ENCODE measurements at regions not wholly inside any gene's neighbourhood (a gene's known extent, or its start where the extent isn't known, plus 50 kb on each side); places are given as distances from the start of the nearest gene placed in this dataset.

DNA sequence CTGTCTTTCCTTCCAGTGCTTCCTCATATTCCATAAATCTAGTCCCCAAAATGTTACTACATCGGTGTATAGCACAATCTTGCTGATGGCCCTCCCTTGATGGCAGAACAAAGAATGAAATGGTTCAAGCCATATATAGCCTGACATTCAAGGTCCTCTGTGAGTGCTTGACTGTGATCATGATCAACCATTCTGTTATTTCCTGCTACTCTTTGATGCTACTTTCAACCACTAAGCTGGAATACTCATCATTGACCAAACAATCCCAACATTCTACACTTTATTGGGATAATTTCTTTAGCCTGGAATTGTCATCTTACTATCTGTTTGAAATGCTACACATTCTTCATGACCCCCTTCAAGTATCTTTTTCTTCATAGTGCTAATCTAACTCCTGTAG lies 633.9 kb downstream of the PLCL1 start:
- Histone ChIP-seq H3K27me3 (ENCODE audit: insufficient read depth, low read depth, severe bottlenecking) (no peaks in the 10 kb centered on the region), H3K36me3 (no peaks in the 10 kb centered on the region), H3K9me3 (ENCODE audit: severe bottlenecking) (no peaks in the 10 kb centered on the region), H3K27ac (no peak overlapping the region), H3K4me3 (ENCODE audit: low read depth, low read length) (no peak overlapping the region)
- TF ChIP-seq, protein P1, sequence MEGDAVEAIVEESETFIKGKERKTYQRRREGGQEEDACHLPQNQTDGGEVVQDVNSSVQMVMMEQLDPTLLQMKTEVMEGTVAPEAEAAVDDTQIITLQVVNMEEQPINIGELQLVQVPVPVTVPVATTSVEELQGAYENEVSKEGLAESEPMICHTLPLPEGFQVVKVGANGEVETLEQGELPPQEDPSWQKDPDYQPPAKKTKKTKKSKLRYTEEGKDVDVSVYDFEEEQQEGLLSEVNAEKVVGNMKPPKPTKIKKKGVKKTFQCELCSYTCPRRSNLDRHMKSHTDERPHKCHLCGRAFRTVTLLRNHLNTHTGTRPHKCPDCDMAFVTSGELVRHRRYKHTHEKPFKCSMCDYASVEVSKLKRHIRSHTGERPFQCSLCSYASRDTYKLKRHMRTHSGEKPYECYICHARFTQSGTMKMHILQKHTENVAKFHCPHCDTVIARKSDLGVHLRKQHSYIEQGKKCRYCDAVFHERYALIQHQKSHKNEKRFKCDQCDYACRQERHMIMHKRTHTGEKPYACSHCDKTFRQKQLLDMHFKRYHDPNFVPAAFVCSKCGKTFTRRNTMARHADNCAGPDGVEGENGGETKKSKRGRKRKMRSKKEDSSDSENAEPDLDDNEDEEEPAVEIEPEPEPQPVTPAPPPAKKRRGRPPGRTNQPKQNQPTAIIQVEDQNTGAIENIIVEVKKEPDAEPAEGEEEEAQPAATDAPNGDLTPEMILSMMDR (IDR thresholded peaks at IDR 0.05; ENCODE audit: low read depth, low read length), result no peak
- no peak for DNase-seq

DNA sequence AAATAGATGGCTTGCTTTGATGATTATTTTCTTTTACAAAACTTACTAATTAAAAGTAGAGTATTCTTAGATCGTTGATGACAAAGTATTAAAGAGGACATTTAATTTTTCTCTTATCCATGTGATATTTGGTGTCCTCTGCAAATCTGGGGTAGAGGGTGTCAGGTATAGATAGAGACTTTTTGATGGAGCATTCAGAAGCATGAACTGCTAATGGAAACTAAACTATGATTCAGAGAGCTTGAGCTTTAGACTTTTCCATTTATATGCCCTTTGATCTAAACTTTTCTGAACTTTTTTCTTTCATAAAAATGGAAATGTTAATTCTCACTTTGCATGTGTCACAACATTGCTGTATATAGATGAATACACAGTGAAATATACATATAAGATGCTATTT lies 619.7 kb downstream of the PLCL1 start:
- no peak overlapping the region for H3K27ac ChIP-seq
- no peak overlapping the region for H3K4me3 ChIP-seq (ENCODE audit: low read depth, low read length)
- H3K9me3 ChIP-seq (ENCODE audit: severe bottlenecking), result no peaks in the 10 kb centered on the region
- H3K27me3 ChIP-seq (ENCODE audit: insufficient read depth, low read depth, severe bottlenecking), result no peaks in the 10 kb centered on the region
- no peaks in the 10 kb centered on the region for H3K36me3 ChIP-seq
- no peak for DNase-seq
- TF ChIP-seq, protein P1 (IDR thresholded peaks at IDR 0.05; ENCODE audit: low read depth, low read length), result no peak

DNA sequence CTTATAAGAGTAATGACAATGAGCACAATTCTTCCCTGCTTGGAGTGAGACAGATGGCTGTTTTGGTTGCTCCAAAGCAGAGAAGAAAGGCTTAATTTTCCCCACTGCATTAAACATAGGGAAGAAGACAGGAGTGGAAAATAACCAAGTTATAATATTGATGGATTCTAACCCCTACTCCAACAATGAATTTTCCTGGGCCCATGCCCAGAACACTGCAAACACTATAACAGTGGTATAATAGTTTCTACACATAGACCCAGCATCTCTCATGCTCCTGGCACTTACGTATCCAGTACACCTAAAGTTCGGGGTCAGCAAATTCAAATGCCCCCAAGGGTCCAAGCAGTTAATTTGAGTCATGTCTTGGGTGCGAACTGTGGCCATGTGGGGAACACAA lies 613.4 kb downstream of the PLCL1 start:
- DNase-seq, result no peak
- Histone ChIP-seq H3K4me3 (ENCODE audit: low read depth, low read length) (no peak overlapping the region), H3K27me3 (ENCODE audit: insufficient read depth, low read depth, severe bottlenecking) (no peaks in the 10 kb centered on the region), H3K9me3 (ENCODE audit: severe bottlenecking) (no peaks in the 10 kb centered on the region), H3K36me3 (no peaks in the 10 kb centered on the region), H3K27ac (no peak overlapping the region)
- TF ChIP-seq, protein P1 (IDR thresholded peaks at IDR 0.05; ENCODE audit: low read depth, low read length), result no peak

DNA sequence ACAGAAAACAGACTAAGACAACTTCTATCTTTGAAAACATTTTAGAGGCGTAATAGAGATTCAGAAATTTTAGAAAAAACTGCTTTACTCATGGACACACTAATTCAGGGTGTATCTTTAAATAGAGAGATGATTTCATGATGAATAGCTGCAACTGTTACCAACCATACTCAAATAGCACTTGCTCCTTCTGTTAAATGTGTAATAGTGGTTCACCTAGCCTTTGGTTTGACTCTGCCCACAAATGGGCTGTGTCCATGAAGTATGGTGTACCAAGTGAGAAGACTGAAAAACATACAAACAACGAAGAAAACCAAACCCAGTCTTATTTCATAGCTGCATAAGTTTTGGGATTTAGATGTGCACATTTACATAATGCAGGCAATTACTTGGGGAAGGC lies 610.6 kb downstream of the PLCL1 start:
- no peaks in the 10 kb centered on the region for H3K9me3 ChIP-seq (ENCODE audit: severe bottlenecking)
- TF ChIP-seq, protein P1 (IDR thresholded peaks at IDR 0.05; ENCODE audit: low read depth, low read length), result no peak
- H3K27me3 ChIP-seq (ENCODE audit: insufficient read depth, low read depth, severe bottlenecking), result no peaks in the 10 kb centered on the region
- no peak for DNase-seq
- no peak overlapping the region for H3K27ac ChIP-seq
- no peak overlapping the region for H3K4me3 ChIP-seq (ENCODE audit: low read depth, low read length)
- H3K36me3 ChIP-seq, result no peaks in the 10 kb centered on the region

DNA sequence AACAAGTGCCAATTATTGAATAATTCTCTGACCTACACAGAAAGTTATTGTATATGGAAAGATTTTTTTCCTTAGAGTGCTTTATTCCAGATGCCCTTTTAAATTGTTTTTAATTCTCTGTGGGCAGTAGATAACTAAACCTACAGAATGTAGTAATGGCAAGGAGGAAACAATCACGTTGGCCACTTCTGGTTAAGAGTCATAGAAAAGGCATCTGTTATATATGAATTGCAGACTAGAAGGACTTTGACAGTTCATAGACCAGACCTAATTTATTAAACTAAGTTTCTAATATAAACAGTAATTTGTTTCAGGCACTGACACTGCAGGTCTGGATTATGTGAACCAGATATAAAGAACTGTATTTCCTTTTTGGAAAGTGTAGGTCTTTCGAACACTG lies 607.5 kb downstream of the PLCL1 start:
- H3K27ac ChIP-seq, result no peak overlapping the region
- no peaks in the 10 kb centered on the region for H3K9me3 ChIP-seq (ENCODE audit: severe bottlenecking)
- no peaks in the 10 kb centered on the region for H3K36me3 ChIP-seq
- TF ChIP-seq, protein P1 (IDR thresholded peaks at IDR 0.05; ENCODE audit: low read depth, low read length), result no peak
- H3K4me3 ChIP-seq (ENCODE audit: low read depth, low read length), result no peak overlapping the region
- no peaks in the 10 kb centered on the region for H3K27me3 ChIP-seq (ENCODE audit: insufficient read depth, low read depth, severe bottlenecking)
- no peak for DNase-seq

DNA sequence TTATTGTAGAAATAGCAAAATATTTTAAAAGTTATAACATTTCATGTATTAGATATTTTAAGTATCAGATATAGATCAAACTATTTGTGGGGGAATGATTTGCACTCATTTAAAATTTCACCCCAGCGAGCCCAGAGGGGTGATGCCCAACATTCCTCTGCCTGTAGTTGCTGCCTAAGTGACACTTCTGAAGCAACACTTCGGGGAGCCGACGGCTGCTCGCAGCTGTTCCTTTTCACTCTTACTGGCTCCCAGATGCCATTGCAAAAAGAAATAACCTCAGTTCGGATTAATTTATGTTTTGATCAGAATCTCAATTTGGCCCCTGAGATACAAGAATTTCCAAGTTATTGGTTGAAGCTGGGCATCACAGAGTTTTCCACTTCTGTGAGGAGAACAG lies 603.8 kb downstream of the PLCL1 start:
- no peak overlapping the region for H3K27ac ChIP-seq
- no peak overlapping the region for H3K4me3 ChIP-seq (ENCODE audit: low read depth, low read length)
- H3K9me3 ChIP-seq (ENCODE audit: severe bottlenecking), result no peaks in the 10 kb centered on the region
- no peak for DNase-seq
- no peaks in the 10 kb centered on the region for H3K36me3 ChIP-seq
- no peaks in the 10 kb centered on the region for H3K27me3 ChIP-seq (ENCODE audit: insufficient read depth, low read depth, severe bottlenecking)
- TF ChIP-seq, protein P1 (IDR thresholded peaks at IDR 0.05; ENCODE audit: low read depth, low read length), result no peak
